Activated CD4-positive, CD25-positive, alpha-beta regulatory T cell (primary cell): ENCODE measurements at regions not wholly inside any gene's neighbourhood (a gene's known extent, or its start where the extent isn't known, plus 50 kb on each side); places are given as distances from the start of the nearest gene placed in this dataset.

Experiments
- DNase-seq, 4 experiments: peaks; one replicate each; lab custom pipeline; 2025; lab: John Stamatoyannopoulos, UW

GRCh38 chr6:26197636-26197932 lies 110.4 kb downstream of the HFE start:
- no peak for DNase-seq

- DNase-seq, result no peak
Observed at GRCh38 chr6:26197933-26198721, 110.9 kb downstream of the HFE start.

GRCh38 chr6:26198722-26199056 lies 111.5 kb downstream of the HFE start:
- DNase-seq, result no peak

GRCh38 chr6:26199057-26199772 lies 112.0 kb downstream of the HFE start:
- DNase-seq, result peak; percentile 27 to 40 (median 33)

DNA sequence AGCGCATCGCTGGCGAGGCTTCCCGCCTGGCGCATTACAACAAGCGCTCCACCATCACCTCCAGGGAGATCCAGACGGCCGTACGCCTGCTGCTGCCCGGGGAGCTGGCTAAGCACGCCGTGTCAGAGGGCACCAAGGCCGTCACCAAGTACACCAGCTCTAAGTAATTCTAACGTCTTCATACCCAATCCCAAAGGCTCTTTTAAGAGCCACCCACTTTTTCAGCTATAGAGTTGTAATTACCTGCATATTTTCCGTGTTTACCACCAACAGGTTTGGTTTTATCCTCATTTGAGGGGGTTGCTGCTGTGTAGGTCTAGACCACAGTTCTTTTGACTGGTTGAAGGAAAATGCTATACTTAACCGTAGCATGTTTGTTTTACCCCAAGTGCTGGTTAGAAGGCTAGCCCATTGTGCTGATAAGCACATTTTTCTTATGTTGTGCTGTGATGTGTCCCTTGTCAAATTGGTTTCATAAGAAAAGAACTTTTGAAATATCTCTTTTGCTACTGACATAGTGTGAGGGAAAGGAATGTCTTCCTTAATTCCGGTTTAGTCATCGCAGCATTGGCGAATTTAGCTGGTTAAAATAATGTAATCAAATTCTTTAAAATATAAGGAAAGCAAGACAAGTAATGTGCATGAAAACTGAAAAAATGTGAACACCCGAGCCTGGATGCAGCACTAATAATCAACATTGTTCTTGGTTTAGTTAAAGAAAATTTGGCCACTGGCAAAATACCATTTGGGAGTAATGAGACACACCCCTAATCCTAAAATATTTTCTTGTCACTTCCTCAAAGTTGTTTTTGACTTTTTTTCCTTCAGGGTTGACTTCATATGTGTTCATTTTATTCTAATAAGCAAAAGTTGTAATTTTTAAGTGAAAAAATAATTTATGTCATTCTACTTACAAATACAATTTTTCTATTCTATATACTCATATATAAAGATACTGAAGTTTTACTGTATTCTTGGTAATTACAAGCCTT lies 112.8 kb downstream of the HFE start:
- DNase-seq, result no peak

DNA sequence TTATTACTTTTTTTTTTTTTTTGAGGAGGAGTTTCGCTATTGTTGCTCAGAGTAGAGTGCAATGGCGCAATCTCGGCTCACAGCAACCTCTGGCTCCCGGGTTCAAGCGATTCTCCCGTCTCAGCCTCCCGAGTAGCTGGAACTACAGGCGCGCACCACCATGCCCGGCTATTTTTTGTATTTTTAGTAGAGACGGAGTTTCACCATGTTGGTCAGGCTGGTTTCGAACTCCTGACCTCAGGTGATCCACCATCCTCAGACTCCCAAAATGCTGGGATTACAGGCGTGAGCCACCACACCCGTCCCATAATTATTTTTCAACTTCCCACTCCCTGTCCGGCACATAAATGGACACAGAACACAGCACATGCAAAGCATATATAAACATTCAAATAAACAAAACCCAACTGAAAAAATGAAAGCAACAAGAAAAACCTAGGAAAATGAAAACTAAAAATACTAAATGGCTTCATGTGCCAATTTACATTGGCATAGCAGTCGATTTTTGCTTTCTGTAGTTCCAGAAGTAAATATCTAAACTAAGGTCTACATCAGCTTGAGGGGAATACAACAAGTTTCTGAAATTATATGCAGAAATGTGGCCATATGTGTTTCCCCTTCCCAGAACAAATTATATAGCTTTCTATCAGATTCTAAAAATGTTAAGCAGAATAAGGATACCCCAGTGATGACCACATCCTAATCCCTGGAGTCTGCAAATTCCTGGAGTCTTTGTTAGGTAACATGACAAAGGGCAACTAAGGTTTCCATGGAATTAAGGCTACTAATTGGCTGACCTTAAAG lies 113.9 kb downstream of the HFE start:
- DNase-seq, result no peak

DNA sequence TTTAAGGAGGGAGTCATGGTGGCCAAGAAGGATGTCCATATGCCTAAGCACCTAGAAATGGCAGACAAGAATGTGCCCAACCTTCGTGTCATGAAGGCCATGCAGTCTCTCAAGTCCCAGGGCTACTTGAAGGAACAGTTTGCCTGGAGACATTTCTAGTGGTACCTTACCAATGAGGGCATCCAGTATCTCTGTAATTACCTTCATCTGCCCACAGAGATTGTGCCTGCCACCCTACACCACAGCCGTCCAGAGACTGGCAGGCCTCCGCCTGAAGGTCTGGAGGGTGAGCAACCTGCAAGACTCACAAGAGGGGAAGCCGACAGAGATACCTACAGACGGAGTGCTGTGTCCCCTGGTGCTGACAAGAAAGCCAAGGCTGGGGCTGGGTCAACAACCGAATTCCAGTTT lies 115.0 kb downstream of the HFE start:
- no peak for DNase-seq

DNA sequence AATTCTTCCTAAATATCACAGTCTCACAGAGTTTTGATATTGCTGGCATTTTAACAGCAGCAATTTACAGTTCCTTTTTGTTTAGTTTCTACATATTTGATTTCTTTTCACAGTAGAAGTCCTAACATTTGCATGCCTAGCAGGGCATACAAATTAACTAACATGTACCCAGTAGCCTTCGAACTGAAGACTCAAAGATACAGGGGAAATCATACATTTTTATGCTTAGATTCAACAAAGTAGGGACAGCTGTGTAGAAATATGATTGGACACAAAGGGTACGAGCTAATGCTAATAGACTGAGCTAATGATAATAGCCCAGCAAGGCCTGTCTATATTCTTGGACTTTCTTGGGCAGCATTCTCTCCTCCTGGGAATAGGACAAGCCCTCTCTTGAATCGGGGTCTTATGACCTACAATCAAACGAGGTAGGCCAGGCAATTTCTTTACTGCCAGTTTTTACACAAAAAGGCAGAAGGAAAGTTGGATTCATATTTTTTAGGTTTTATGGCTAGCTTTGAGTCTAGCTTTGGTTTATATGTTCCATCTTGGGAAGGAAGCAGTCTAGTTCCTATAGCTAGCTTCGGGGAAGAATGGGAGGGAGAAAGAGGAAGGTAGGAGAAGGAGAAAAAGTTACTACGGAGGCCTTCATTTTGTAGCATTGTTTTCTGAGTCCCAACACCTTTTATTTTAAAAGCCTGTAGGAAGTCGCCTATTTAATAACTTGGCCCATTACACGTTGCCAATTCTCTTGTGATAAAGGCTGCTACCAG lies 115.8 kb downstream of the HFE start:
- DNase-seq, result no peak

GRCh38 chr6:26204332-26205160 lies 117.3 kb downstream of the HFE start:
- DNase-seq, result peak; percentile 50 to 74 (median 60)

- peak; percentile 10 to 67 (median 58) for DNase-seq
Observed at GRCh38 chr6:26205161-26205624, 118.0 kb downstream of the HFE start.

- DNase-seq, result no peak
Observed at GRCh38 chr6:26205625-26206574, 118.7 kb downstream of the HFE start.

GRCh38 chr6:26206868-26207801 lies 119.9 kb downstream of the HFE start:
- no peak for DNase-seq

DNA sequence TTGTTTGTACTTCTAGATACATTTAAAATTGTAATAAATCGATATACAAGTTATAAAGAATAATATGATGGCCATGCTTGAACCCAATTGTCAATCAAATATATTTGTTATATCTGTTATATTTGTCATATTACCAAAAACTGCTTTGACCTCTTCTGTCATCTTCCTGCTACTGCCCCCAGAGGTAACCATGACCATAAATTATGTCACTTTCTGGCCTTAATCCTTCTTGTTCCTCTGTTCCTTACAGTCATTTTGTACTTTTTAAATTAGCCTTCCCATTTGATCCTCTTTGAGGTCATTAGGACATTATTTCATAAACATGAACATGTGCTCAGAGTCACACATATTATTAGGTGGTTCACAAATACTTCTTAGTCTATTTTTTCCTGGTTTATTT lies 124.7 kb downstream of the HFE start:
- no peak for DNase-seq

DNA sequence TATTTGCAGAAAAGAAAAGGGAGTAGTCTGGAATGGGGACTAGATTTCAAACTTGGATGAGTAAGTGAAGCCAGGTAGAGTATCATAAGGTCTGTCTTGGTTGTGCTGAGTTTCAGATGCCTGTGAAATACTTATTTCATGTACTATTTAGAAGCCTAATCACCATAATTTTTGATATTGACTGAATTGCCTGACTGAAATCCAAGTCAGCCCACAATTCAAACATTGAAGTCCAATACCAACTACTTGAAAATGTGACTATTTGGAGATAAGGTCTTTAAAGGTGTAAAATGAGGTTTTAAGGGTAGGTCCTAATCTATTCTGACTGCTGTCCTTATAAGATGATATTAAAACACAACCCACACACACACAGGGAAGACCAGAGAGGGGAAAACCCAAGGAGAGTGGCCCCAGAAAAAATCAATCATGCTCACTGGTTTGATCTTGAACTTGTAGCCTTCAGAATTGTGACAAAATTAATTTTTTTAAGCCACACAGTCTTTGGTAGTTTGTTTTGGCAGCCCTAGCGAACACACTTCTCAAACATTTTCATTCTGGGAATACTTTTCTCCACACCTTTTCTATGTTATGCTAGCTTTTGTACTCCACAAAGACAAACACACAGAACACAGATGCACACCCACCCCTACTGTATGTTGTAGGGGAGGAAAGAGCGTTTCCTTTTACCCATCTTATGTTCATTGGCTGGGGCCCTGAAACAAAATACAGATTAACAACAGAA lies 126.3 kb downstream of the HFE start:
- no peak for DNase-seq

DNA sequence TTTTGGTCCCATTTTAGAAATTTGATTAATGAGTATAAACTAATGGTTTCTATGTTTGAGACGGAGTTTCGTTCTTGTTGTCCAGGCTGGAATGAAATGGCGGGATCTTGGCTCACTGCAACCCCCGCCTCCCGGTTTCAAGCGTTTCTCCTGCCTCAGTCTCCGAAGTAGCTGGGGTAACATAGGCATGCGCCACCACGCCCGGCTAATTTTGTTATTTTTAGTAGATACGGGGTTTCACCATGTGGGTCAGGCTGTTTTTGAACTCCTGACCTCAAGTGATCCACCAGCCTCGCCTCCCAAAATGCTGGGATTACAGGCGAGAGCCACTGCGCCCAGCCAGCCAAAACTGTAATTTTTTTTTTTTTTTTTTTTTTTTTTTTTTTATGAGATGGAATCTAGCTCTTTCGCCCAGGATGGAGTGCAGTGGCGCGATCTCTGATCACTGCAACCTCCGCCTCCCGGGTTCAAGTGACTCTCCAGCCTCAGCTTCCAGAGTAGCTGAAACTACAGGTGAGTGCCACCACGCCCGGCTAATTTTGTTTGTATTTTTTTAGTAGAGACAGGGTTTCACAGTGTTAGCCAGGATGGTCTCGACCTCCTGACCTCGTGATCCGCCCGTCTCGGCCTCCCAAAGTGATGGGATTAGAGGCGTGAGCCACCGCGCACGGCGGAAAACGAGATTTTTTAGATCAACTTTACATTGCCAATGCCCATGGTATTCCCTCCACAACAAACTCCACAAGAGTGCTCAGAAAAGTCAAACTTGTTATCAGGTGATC lies 127.8 kb downstream of the HFE start:
- no peak for DNase-seq
